WTC11 (cell line): ENCODE measurements at regions not wholly inside any gene's neighbourhood (a gene's known extent, or its start where the extent isn't known, plus 50 kb on each side); places are given as distances from the start of the nearest gene placed in this dataset.

Source experiments
- ATAC-seq: fragments of 200-7000 bp; cut with Tn5 transposase; 2 replicates; pipeline ENCODE4 v1.10.0; 2021; ENCODE audit warnings: mild to moderate bottlenecking, moderate library complexity
- CTCF ChIA-PET: fragments of 300-600 bp; sonication (Branson Sonifier 250); formaldehyde crosslinking; loops from one replicate; lab custom pipeline; 2021; ENCODE audit warnings: antibody characterized with exemption; lab: Charles Lee
- POLR2A ChIA-PET: fragments of 350-600 bp; sonication (Branson Sonifier 250); formaldehyde crosslinking; loops from one replicate; lab custom pipeline; 2021; ENCODE audit warnings: antibody characterized with exemption; lab: Charles Lee
- DNase-seq: peaks from one replicate; pipeline ENCODE4 v3.0.0; 2021; ENCODE audit warnings: low spot score
- H3K27ac Mint-ChIP-seq: 2 replicates; pipeline ENCODE4 v1.8.0; 2021; ENCODE audit warnings: mixed read lengths
- H3K27me3 Mint-ChIP-seq: 2 replicates; pipeline ENCODE4 v1.8.0; 2021; ENCODE audit warnings: low read depth, mild to moderate bottlenecking, moderate library complexity, mixed read lengths
- H3K36me3 Mint-ChIP-seq: 2 replicates; pipeline ENCODE4 v1.8.0; 2021; ENCODE audit warnings: mixed read lengths
- H3K4me1 Mint-ChIP-seq: 2 replicates; pipeline ENCODE4 v1.8.0; 2022; ENCODE audit warnings: mixed read lengths
- H3K4me3 Mint-ChIP-seq: 2 replicates; pipeline ENCODE4 v1.8.0; 2021; ENCODE audit warnings: mild to moderate bottlenecking, moderate library complexity, mixed read lengths
- H3K9me3 Mint-ChIP-seq: 2 replicates; pipeline ENCODE4 v1.8.0; 2021; ENCODE audit warnings: mixed read lengths
- ATF6 ChIP-seq: sonication (generic); formaldehyde crosslinking; IDR thresholded peaks from 2 replicates; pipeline ENCODE4 v1.8.1; 2023; ENCODE audit warnings: mild to moderate bottlenecking, missing genetic modification reagents
- CDX4 ChIP-seq: fragments of 250-450 bp; sonication (Bioruptor Pico); IDR thresholded peaks from 2 replicates; pipeline ENCODE4 v1.9.0; 2021; ENCODE audit warnings: moderate library complexity, mild to moderate bottlenecking, inconsistent platforms, borderline replicate concordance
- CREM ChIP-seq: sonication (generic); formaldehyde crosslinking; IDR thresholded peaks from 2 replicates; pipeline ENCODE4 v1.8.1; 2022; ENCODE audit warnings: mild to moderate bottlenecking, missing genetic modification reagents, moderate library complexity
- E2F5 ChIP-seq: sonication (generic); formaldehyde crosslinking; IDR thresholded peaks from 2 replicates; pipeline ENCODE4 v1.8.1; 2022; ENCODE audit warnings: mild to moderate bottlenecking, moderate library complexity, missing genetic modification reagents
- ESRRA ChIP-seq: sonication (generic); formaldehyde crosslinking; IDR thresholded peaks from 2 replicates; pipeline ENCODE4 v1.8.1; 2022; ENCODE audit warnings: mild to moderate bottlenecking, missing genetic modification reagents, borderline replicate concordance
- ETV6 ChIP-seq: sonication (generic); formaldehyde crosslinking; IDR thresholded peaks from 2 replicates; pipeline ENCODE4 v1.8.1; 2022; ENCODE audit warnings: mild to moderate bottlenecking, missing genetic modification reagents
- FOXJ3 ChIP-seq: sonication (generic); formaldehyde crosslinking; IDR thresholded peaks from 2 replicates; pipeline ENCODE4 v1.9.0; 2021; ENCODE audit warnings: missing genetic modification reagents, mild to moderate bottlenecking, borderline replicate concordance
- FOXP1 ChIP-seq: sonication (generic); formaldehyde crosslinking; IDR thresholded peaks from 2 replicates; pipeline ENCODE4 v1.8.0; 2022; ENCODE audit warnings: missing genetic modification reagents, mild to moderate bottlenecking, moderate library complexity, borderline replicate concordance
- HMGA2 ChIP-seq: fragments of 250-450 bp; sonication (Bioruptor Pico); IDR thresholded peaks from 2 replicates; pipeline ENCODE4 v1.4.0; 2021; ENCODE audit warnings: mild to moderate bottlenecking, moderate library complexity
- KAT7 ChIP-seq: sonication (generic); formaldehyde crosslinking; IDR thresholded peaks from 2 replicates; pipeline ENCODE4 v1.8.1; 2023; ENCODE audit warnings: missing genetic modification reagents, mild to moderate bottlenecking, borderline replicate concordance
- MXD4 ChIP-seq: fragments of 250-450 bp; sonication (Bioruptor Pico); IDR thresholded peaks from 2 replicates; pipeline ENCODE4 v1.8.0; 2021; ENCODE audit warnings: mild to moderate bottlenecking, moderate library complexity, borderline replicate concordance
- NFYB ChIP-seq: sonication (generic); formaldehyde crosslinking; conservative IDR thresholded peaks from 2 replicates; pipeline ENCODE4 v1.8.0; 2022; ENCODE audit warnings: low read depth, missing genetic modification reagents
- NR1H2 ChIP-seq: sonication (generic); formaldehyde crosslinking; IDR thresholded peaks from 2 replicates; pipeline ENCODE4 v1.9.0; 2021; ENCODE audit warnings: mild to moderate bottlenecking, moderate library complexity, missing genetic modification reagents
- NR2C2 ChIP-seq: sonication (generic); formaldehyde crosslinking; IDR thresholded peaks from 2 replicates; pipeline ENCODE4 v1.8.0; 2022; ENCODE audit warnings: mild to moderate bottlenecking, missing genetic modification reagents
- RELA ChIP-seq: sonication (generic); formaldehyde crosslinking; IDR thresholded peaks from 2 replicates; pipeline ENCODE4 v1.8.1; 2022; ENCODE audit warnings: missing genetic modification reagents, mild to moderate bottlenecking, borderline replicate concordance
- RORB ChIP-seq: fragments of 250-450 bp; sonication (Bioruptor Pico); IDR thresholded peaks from 2 replicates; pipeline ENCODE4 v1.9.0; 2021; ENCODE audit warnings: mild to moderate bottlenecking
- SMAD3 ChIP-seq: sonication (generic); formaldehyde crosslinking; IDR thresholded peaks from 2 replicates; pipeline ENCODE4 v1.8.0; 2022; ENCODE audit warnings: missing genetic modification reagents, mild to moderate bottlenecking, borderline replicate concordance
- TCF7 ChIP-seq: sonication (generic); formaldehyde crosslinking; IDR thresholded peaks from 2 replicates; pipeline ENCODE4 v1.8.0; 2022; ENCODE audit warnings: mild to moderate bottlenecking, low read depth, missing genetic modification reagents, moderate library complexity
- ZNF263 ChIP-seq: sonication (generic); formaldehyde crosslinking; IDR thresholded peaks from 2 replicates; pipeline ENCODE4 v1.8.1; 2022; ENCODE audit warnings: low read depth, mild to moderate bottlenecking, moderate library complexity, missing genetic modification reagents
- ZNF425 ChIP-seq: fragments of 250-450 bp; sonication (Bioruptor Pico); conservative IDR thresholded peaks from 2 replicates; pipeline ENCODE4 v1.9.0; 2021; ENCODE audit warnings: mild to moderate bottlenecking
- ZSCAN18 ChIP-seq: fragments of 250-450 bp; sonication (Bioruptor Pico); IDR thresholded peaks from 2 replicates; pipeline ENCODE4 v2.1.2; 2022; ENCODE audit warnings: mild to moderate bottlenecking, moderate library complexity
- TF ChIP-seq, protein P1 (sequence below): fragments of 250-450 bp; sonication (Bioruptor Pico); IDR thresholded peaks from 2 replicates; pipeline ENCODE4 v1.9.0; 2021; ENCODE audit warnings: mild to moderate bottlenecking
- TF ChIP-seq, protein P2 (sequence below): sonication (generic); formaldehyde crosslinking; IDR thresholded peaks from 2 replicates; pipeline ENCODE4 v1.8.1; 2023; ENCODE audit warnings: mild to moderate bottlenecking, moderate library complexity, missing genetic modification reagents
- TF ChIP-seq, protein P3 (sequence below): sonication (generic); formaldehyde crosslinking; conservative IDR thresholded peaks from 2 replicates; pipeline ENCODE4 v1.8.1; 2022; ENCODE audit warnings: mild to moderate bottlenecking, missing genetic modification reagents

- no peak for TF ChIP-seq CDX4 (CRISPR knock-in tag)
- no peak for TF ChIP-seq MXD4
- TF ChIP-seq, protein P1, sequence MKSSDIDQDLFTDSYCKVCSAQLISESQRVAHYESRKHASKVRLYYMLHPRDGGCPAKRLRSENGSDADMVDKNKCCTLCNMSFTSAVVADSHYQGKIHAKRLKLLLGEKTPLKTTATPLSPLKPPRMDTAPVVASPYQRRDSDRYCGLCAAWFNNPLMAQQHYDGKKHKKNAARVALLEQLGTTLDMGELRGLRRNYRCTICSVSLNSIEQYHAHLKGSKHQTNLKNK (CRISPR knock-in tag), result no peak
- TF ChIP-seq NR1H2, result no peak
- TF ChIP-seq ESRRA (CRISPR knock-in tag), result no peak
- TF ChIP-seq ZNF425 (CRISPR knock-in tag), result no peak
- no peak for TF ChIP-seq RELA (CRISPR knock-in tag)
- no peak for TF ChIP-seq ETV6 (CRISPR knock-in tag)
- no peak for TF ChIP-seq SMAD3 (CRISPR knock-in tag)
- TF ChIP-seq ZNF263 (CRISPR knock-in tag), result no peak
- TF ChIP-seq FOXJ3 (CRISPR knock-in tag), result no peak
- TF ChIP-seq, protein P2, sequence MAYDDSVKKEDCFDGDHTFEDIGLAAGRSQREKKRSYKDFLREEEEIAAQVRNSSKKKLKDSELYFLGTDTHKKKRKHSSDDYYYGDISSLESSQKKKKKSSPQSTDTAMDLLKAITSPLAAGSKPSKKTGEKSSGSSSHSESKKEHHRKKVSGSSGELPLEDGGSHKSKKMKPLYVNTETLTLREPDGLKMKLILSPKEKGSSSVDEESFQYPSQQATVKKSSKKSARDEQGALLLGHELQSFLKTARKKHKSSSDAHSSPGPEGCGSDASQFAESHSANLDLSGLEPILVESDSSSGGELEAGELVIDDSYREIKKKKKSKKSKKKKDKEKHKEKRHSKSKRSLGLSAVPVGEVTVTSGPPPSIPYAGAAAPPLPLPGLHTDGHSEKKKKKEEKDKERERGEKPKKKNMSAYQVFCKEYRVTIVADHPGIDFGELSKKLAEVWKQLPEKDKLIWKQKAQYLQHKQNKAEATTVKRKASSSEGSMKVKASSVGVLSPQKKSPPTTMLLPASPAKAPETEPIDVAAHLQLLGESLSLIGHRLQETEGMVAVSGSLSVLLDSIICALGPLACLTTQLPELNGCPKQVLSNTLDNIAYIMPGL (CRISPR knock-in tag), result no peak
- no peak for TF ChIP-seq CREM (CRISPR knock-in tag)
- no peak for TF ChIP-seq NFYB
- no peak for TF ChIP-seq ATF6
- TF ChIP-seq, protein P3, sequence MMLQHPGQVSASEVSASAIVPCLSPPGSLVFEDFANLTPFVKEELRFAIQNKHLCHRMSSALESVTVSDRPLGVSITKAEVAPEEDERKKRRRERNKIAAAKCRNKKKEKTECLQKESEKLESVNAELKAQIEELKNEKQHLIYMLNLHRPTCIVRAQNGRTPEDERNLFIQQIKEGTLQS, result no peak
- TF ChIP-seq HMGA2 (CRISPR knock-in tag), result no peak
- no peak for TF ChIP-seq TCF7 (CRISPR knock-in tag)
- CTCF ChIA-PET, result interaction anchor here (0.6 kb wide), 1 partner anchor 1192 kb away, joined by 5 read pairs; no protein-coding TSS in a partner anchor
- DNase-seq, result no peak
- Mint-ChIP-seq H3K36me3 (peaks cover 20% of the 10 kb centered on the region), H3K27ac (no peak overlapping the region), H3K9me3 (peaks cover 24% of the 10 kb centered on the region), H3K27me3 (no peaks in the 10 kb centered on the region), H3K4me1 (peaks cover 46% of the 10 kb centered on the region), H3K4me3 (no peak overlapping the region)
- POLR2A ChIA-PET, result interaction anchor here (0.7 kb wide), 2 partner anchors 149 to 1418 kb away, joined by 4 to 7 read pairs; no protein-coding TSS in a partner anchor
- peak; percentile 44; the same call in 1 of the 2 replicates for ATAC-seq
These were observed 556.6 kb downstream of the TRHDE start for GRCh38 chr12:72828662-72829324.

DNA sequence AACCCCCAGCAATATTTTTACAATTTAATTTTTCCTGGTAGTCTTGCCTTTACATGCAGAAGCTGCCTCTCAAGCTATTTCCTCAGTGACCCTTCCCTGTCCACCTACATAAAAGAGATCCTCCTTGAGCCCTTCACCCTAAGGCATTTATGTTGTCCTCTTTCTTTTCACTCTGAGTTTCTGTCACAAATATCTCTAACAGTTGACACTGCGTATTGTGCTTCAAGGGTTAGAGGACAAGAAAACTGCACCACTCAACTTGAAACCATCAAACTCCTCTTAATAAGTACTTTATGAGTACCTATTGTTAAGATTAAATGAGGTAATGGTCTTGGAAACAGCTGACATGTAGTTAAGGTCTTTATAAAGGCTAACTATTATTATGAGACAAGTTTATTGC is 557.7 kb downstream of the TRHDE start:
- Mint-ChIP-seq H3K4me1 (peaks cover 47% of the 10 kb centered on the region), H3K9me3 (peaks cover 14% of the 10 kb centered on the region), H3K27me3 (no peaks in the 10 kb centered on the region), H3K36me3 (peaks cover 9% of the 10 kb centered on the region), H3K27ac (no peak overlapping the region), H3K4me3 (no peak overlapping the region)
- ATAC-seq, result no peak
- DNase-seq, result no peak
- ChIA-PET CTCF (no interaction called here), POLR2A (no interaction called here)
- no peak for TF ChIP-seq FOXP1 (CRISPR knock-in tag)
- no peak for TF ChIP-seq RORB (CRISPR knock-in tag)
- TF ChIP-seq RELA (CRISPR knock-in tag), result no peak
- no peak for TF ChIP-seq KAT7 (CRISPR knock-in tag)
- TF ChIP-seq ZSCAN18 (CRISPR knock-in tag), result no peak
- no peak for TF ChIP-seq NR2C2 (CRISPR knock-in tag)
- TF ChIP-seq E2F5 (CRISPR knock-in tag), result no peak
